ENCODE measurements at regions not wholly inside any gene's neighbourhood (a gene's known extent, or its start where the extent isn't known, plus 50 kb on each side); places are given as distances from the start of the nearest gene placed in this dataset.

DNA sequence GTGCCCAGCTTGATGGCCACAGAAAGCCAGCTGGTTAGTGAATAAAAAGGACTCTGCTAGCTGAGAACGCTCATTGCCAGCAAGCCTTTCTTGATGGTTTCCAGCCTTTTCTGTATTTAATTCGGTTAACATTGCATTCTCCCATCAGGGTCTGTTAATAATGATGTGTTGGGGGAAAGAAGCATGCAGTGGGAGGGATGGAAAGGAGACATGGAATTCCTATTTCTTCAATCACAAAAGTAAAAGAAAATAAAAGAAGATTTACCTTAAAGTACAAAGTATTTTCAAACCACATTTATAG is 141.9 kb upstream of the RBBP8 start:
- Histone ChIP-seq H3K27me3 (ENCODE audit: insufficient read depth, poor library complexity, severe bottlenecking) (peaks cover 8% of the 10 kb centered on the region), H3K4me3 (replicated peaks; ENCODE audit: insufficient read depth, low read length) (no peak overlapping the region), H3K27ac (replicated peaks) (no peak overlapping the region)
- no peak for DNase-seq (ENCODE audit: low read depth in 1 of 2, low spot score in 1 of 2)
- TF ChIP-seq GABPA (IDR thresholded peaks at IDR 0.05; ENCODE audit: low read depth) (no peak), REST (IDR thresholded peaks at IDR 0.05; ENCODE audit: insufficient replicate concordance, low read depth) (no peak), SPI1 (IDR thresholded peaks at IDR 0.05; ENCODE audit: borderline replicate concordance, low read depth) (no peak), CTCF (IDR thresholded peaks at IDR 0.05; ENCODE audit: insufficient read depth, low read length) (no peak)

- DNase-seq (ENCODE audit: low read depth in 1 of 2, low spot score in 1 of 2), result no peak
- TF ChIP-seq SPI1 (IDR thresholded peaks at IDR 0.05; ENCODE audit: borderline replicate concordance, low read depth) (no peak), REST (IDR thresholded peaks at IDR 0.05; ENCODE audit: insufficient replicate concordance, low read depth) (no peak)
- no peak overlapping the region for H3K4me3 ChIP-seq (replicated peaks; ENCODE audit: insufficient read depth, low read length)
- peaks cover 3% of the 10 kb centered on the region for H3K27me3 ChIP-seq (ENCODE audit: insufficient read depth, poor library complexity, severe bottlenecking)
- no peak overlapping the region for H3K27ac ChIP-seq (replicated peaks)
Measured at GRCh38 chr18:22796113-22796512, 137.0 kb upstream of the RBBP8 start.

DNA sequence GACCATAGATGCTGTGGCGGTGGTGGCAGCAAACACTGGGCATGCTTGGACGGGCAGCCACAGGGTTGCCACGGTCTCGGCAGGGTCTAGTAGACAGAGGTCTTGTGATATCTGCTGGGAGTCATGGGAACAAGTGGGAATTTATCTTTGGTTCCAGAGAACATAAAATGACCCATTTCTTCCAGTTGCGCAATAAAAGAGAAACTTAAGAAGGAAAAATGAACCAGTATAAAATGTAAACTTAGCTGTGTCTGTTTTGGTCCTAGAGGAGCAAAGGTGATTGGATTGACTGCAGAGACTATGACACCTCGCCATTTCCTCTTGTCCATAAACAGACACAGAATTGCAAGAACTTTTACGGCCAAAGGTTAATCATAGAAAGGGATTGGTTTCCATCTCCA is 132.6 kb upstream of the RBBP8 start:
- no peaks in the 10 kb centered on the region for H3K27me3 ChIP-seq (ENCODE audit: insufficient read depth, poor library complexity, severe bottlenecking)
- H3K4me3 ChIP-seq (replicated peaks; ENCODE audit: insufficient read depth, low read length), result no peak overlapping the region
- H3K27ac ChIP-seq (replicated peaks), result no peak overlapping the region
- TF ChIP-seq REST (IDR thresholded peaks at IDR 0.05; ENCODE audit: insufficient replicate concordance, low read depth), result no peak
- TF ChIP-seq GABPA (IDR thresholded peaks at IDR 0.05; ENCODE audit: low read depth), result no peak
- no peak for TF ChIP-seq SPI1 (IDR thresholded peaks at IDR 0.05; ENCODE audit: borderline replicate concordance, low read depth)
- no peak for TF ChIP-seq CTCF (IDR thresholded peaks at IDR 0.05; ENCODE audit: insufficient read depth, low read length)
- no peak for TF ChIP-seq POLR2AphosphoS5 (IDR thresholded peaks at IDR 0.05; ENCODE audit: low read depth)
- DNase-seq (ENCODE audit: low read depth in 1 of 2, low spot score in 1 of 2), result no peak

Measured in HL-60 (cell line).